ENCODE measurements at regions not wholly inside any gene's neighbourhood (a gene's known extent, or its start where the extent isn't known, plus 50 kb on each side); places are given as distances from the start of the nearest gene placed in this dataset.

DNA sequence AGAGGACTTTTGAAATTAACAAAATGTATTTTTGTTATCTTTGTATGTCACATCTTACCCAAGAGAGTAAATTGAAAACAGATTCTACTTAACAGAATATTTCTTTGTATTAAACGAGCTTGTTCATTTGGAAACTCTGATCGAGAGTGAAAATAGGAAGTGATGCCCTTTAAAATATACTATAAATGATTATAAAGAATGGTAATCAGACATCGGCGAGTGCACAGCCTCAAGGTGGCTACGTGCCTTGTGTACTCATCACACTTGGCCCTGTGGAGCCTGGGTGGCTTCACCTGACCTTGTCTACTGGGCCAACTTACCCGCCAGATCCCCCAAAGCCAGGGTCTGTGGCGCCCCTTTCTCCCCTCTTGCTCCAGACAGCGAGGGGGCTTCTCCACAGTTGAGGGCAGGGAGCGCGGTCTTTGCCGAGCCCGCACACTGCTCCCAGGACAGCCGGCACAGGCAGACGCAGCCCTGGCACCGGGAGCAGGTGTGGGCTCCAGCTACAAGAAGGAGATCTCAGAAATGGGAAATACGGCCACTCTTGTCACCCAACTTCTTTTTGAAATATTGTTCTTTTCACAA is 243.2 kb downstream of the CEMIP2 start:
- no peaks in the 10 kb centered on the region for H3K27me3 ChIP-seq (replicated peaks)
- no peak overlapping the region for H3K27ac ChIP-seq
- no peak overlapping the region for H3K4me3 ChIP-seq (ENCODE audit: low read depth, low read length)
- TF ChIP-seq, protein P1, sequence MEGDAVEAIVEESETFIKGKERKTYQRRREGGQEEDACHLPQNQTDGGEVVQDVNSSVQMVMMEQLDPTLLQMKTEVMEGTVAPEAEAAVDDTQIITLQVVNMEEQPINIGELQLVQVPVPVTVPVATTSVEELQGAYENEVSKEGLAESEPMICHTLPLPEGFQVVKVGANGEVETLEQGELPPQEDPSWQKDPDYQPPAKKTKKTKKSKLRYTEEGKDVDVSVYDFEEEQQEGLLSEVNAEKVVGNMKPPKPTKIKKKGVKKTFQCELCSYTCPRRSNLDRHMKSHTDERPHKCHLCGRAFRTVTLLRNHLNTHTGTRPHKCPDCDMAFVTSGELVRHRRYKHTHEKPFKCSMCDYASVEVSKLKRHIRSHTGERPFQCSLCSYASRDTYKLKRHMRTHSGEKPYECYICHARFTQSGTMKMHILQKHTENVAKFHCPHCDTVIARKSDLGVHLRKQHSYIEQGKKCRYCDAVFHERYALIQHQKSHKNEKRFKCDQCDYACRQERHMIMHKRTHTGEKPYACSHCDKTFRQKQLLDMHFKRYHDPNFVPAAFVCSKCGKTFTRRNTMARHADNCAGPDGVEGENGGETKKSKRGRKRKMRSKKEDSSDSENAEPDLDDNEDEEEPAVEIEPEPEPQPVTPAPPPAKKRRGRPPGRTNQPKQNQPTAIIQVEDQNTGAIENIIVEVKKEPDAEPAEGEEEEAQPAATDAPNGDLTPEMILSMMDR (IDR thresholded peaks at IDR 0.05; ENCODE audit: low read depth, low read length, missing control alignments) = no peak
- no peaks in the 10 kb centered on the region for H3K36me3 ChIP-seq (replicated peaks)
- in situ Hi-C loops (cut with HindIII; ENCODE audit: low pct_ligation_motif_present, low sequenced_read_pairs) = no loop called here
- DNase-seq = no peak

DNA sequence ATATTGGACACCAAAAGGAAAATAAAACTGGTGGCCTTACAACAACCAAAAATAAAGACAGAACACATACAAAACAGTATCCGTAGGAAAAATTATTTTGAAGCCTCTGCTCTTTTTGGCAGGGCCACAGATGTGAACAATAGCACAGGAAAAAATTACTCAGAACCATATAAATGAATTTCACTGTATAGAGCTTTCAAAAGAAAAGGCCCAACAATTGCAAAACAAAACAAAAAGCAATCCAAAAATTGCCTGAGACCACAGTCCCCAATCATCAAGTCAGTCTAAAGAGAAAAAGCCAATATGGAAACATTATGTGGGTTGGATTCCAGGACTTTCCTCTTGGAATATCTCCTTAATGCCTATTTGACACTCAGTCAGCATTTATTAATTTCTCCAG is 243.8 kb downstream of the CEMIP2 start:
- in situ Hi-C loops (cut with HindIII; ENCODE audit: low pct_ligation_motif_present, low sequenced_read_pairs) = no loop called here

DNA sequence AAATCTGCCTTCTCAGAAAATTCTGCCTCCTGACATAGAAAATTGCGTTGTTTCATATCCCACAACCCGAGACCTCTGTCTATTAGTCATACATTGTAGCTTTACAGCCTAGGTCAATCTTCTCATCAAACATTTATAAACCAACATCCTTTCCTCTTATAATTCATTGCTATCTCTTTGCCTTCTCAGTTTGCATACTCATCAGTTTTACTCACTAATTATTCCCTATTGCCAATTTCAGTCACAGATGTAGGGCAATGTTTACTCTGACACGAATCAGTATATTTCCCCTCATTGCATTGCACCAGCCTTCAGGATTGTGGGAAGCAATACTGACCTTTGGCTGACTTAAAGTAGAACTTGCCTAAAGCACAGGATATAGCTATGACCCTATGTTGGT is 247.2 kb downstream of the CEMIP2 start:
- H3K36me3 ChIP-seq (replicated peaks) = no peaks in the 10 kb centered on the region
- in situ Hi-C loops (cut with HindIII; ENCODE audit: low pct_ligation_motif_present, low sequenced_read_pairs) = no loop called here

More for the DNA sequence above, 243.8 kb downstream of the CEMIP2 start:
- H3K4me3 ChIP-seq (ENCODE audit: low read depth, low read length) = no peak overlapping the region
- DNase-seq = no peak
- H3K27me3 ChIP-seq (replicated peaks) = no peaks in the 10 kb centered on the region
- TF ChIP-seq, protein P1 (IDR thresholded peaks at IDR 0.05; ENCODE audit: low read depth, low read length, missing control alignments) = no peak
- no peak overlapping the region for H3K27ac ChIP-seq
- no peaks in the 10 kb centered on the region for H3K36me3 ChIP-seq (replicated peaks)

DNA sequence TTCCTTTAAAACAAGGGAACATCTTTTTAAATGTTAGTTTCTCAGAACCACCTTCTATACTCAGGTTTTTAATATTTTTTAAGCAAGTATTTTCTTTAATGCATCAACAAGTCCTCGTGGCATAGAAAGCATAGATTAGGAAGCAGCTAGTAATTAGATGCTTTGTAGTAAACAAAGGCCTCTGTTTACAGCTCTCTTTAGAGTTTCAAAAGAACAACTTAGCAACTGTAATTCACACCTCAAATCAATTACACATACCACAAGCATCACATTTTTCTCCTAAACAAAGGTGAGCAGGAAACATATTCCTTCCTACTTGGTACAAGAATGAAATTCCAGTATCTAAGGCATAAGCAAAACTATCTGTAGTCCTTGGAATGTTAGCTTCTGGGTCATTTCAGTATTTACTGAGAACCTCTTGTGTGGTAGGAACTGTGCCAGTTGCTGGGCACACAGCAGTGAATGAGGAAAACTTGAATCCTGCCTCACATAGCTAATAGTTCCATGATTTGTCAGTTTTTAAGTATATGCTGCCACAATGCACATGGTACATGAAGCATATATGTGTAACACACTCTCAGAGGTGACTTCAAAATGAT is 249.1 kb downstream of the CEMIP2 start:
- in situ Hi-C loops (cut with HindIII; ENCODE audit: low pct_ligation_motif_present, low sequenced_read_pairs) = no loop called here
- Histone ChIP-seq H3K27me3 (replicated peaks) (no peaks in the 10 kb centered on the region), H3K27ac (no peak overlapping the region), H3K36me3 (replicated peaks) (no peaks in the 10 kb centered on the region), H3K4me3 (ENCODE audit: low read depth, low read length) (no peak overlapping the region)
- DNase-seq = no peak
- TF ChIP-seq, protein P1 (IDR thresholded peaks at IDR 0.05; ENCODE audit: low read depth, low read length, missing control alignments) = no peak

More for the DNA sequence above, 247.2 kb downstream of the CEMIP2 start:
- DNase-seq = no peak
- TF ChIP-seq, protein P1 (IDR thresholded peaks at IDR 0.05; ENCODE audit: low read depth, low read length, missing control alignments) = no peak
- no peak overlapping the region for H3K4me3 ChIP-seq (ENCODE audit: low read depth, low read length)
- H3K27ac ChIP-seq = no peak overlapping the region
- H3K27me3 ChIP-seq (replicated peaks) = no peaks in the 10 kb centered on the region

DNA sequence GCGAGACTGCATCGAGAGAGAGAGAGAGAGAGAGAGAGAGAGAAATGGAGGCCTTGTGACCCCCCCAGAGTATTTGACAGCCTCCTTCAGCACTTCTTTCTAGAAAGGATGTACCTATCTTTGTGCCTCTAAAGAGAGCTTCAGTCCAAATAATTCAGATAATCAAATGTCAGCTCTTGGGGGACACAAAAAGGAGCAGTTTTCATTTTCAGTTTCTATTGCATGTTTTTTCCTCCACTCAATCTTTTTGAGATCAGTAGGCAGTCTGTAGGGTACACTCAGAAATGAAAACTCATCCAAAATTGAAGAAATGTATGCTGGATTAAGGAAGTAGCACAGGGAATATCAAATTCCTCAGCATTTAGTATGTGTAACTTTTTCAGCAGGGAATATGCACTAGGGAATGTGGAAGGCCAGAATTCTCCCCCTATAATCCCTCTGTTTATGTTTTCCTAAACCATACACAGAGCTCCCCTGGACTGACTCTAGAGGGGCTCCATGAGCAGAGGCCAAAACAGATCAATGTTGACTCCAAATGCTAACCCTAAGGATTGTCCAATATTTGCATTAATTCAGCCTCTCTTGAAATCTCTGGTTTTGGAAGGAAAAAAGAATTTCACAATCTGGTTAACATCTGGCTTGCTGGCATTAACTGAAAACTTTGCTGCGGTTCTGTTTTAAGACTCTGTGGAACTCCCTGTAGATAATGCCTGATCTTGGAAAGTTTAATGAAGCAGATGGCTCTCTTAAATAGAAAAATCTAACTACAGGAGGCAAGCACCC is 250.1 kb downstream of the CEMIP2 start:
- Histone ChIP-seq H3K4me3 (ENCODE audit: low read depth, low read length) (no peak overlapping the region), H3K27me3 (replicated peaks) (no peaks in the 10 kb centered on the region), H3K36me3 (replicated peaks) (no peaks in the 10 kb centered on the region), H3K27ac (no peak overlapping the region)
- TF ChIP-seq, protein P1 (IDR thresholded peaks at IDR 0.05; ENCODE audit: low read depth, low read length, missing control alignments) = no peak
- in situ Hi-C loops (cut with HindIII; ENCODE audit: low pct_ligation_motif_present, low sequenced_read_pairs) = no loop called here
- no peak for DNase-seq
